Activated CD8-positive, alpha-beta T cell treated with anti-CD3 and anti-CD28 coated beads for 36 hours (primary cell): ENCODE measurements at regions not wholly inside any gene's neighbourhood (a gene's known extent, or its start where the extent isn't known, plus 50 kb on each side); places are given as distances from the start of the nearest gene placed in this dataset.

Source experiments
- ATAC-seq: fragments of 200-7000 bp; cut with Tn5 transposase; one replicate; pipeline ENCODE4 v1.10.0; 2021; ENCODE audit warnings: mild to moderate bottlenecking, moderate library complexity
- CTCF ChIA-PET: fragments of 350-600 bp; sonication (Branson Sonifier 250); formaldehyde crosslinking; loops from one replicate; lab custom pipeline; 2021; ENCODE audit warnings: antibody characterized with exemption; lab: Charles Lee
- POLR2A ChIA-PET: fragments of 350-600 bp; sonication (Branson Sonifier 250); formaldehyde crosslinking; loops from one replicate; lab custom pipeline; 2021; ENCODE audit warnings: antibody characterized with exemption; lab: Charles Lee
- DNase-seq: peaks from one replicate; pipeline ENCODE4 v3.0.0-alpha.2; 2020
- H3K27ac Mint-ChIP-seq: one replicate; pipeline ENCODE4 v1.8.0; 2021; ENCODE audit warnings: mild to moderate bottlenecking, mixed read lengths
- H3K27me3 Mint-ChIP-seq: one replicate; pipeline ENCODE4 v1.8.0; 2021; ENCODE audit warnings: mixed read lengths
- H3K36me3 Mint-ChIP-seq: one replicate; pipeline ENCODE4 v1.8.0; 2021; ENCODE audit warnings: low read depth, mixed read lengths
- H3K4me1 Mint-ChIP-seq: one replicate; pipeline ENCODE4 v1.8.0; 2021; ENCODE audit warnings: low read depth, mixed read lengths
- H3K4me3 Mint-ChIP-seq: one replicate; pipeline ENCODE4 v1.8.0; 2021; ENCODE audit warnings: mild to moderate bottlenecking, moderate library complexity, mixed read lengths
- H3K9me3 Mint-ChIP-seq: one replicate; pipeline ENCODE4 v1.8.0; 2021; ENCODE audit warnings: mixed read lengths
- intact Hi-C: fragments of 100-400 bp; cut with micrococcal nuclease; formaldehyde crosslinking; loops from one replicate; pipeline ENCODE4 v1.10.0; 2022
- TF ChIP-seq, protein P1 (sequence below): fragments of 200-600 bp; IDR thresholded peaks from one replicate; pipeline ENCODE4 v1.8.0; 2022; ENCODE audit warnings: antibody characterized with exemption, mild to moderate bottlenecking

DNA sequence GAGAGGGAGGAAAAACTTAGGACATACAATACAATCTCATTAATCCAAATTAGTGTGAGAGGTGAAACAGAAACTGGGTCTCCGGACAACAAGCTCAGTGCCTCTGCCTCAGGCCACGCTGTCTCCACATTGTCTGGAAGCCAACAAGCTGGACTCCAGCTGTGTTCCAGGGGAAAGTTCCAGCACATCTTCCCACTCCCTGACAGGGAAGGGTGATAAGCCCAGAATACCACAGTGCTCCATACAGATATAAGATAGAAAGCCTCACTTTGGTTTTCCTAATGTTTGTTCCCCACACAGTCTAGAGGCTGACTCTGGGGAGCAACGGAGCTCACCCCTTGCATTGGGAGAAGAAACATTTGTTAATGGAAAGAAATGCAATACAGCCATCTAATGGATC lies 117.1 kb upstream of the SPTLC3 start:
- intact Hi-C loops, result no loop called here
- Mint-ChIP-seq H3K4me1 (no peaks in the 10 kb centered on the region), H3K27me3 (no peaks in the 10 kb centered on the region), H3K27ac (no peak overlapping the region), H3K36me3 (no peaks in the 10 kb centered on the region), H3K4me3 (no peak overlapping the region), H3K9me3 (no peaks in the 10 kb centered on the region)
- TF ChIP-seq, protein P1, sequence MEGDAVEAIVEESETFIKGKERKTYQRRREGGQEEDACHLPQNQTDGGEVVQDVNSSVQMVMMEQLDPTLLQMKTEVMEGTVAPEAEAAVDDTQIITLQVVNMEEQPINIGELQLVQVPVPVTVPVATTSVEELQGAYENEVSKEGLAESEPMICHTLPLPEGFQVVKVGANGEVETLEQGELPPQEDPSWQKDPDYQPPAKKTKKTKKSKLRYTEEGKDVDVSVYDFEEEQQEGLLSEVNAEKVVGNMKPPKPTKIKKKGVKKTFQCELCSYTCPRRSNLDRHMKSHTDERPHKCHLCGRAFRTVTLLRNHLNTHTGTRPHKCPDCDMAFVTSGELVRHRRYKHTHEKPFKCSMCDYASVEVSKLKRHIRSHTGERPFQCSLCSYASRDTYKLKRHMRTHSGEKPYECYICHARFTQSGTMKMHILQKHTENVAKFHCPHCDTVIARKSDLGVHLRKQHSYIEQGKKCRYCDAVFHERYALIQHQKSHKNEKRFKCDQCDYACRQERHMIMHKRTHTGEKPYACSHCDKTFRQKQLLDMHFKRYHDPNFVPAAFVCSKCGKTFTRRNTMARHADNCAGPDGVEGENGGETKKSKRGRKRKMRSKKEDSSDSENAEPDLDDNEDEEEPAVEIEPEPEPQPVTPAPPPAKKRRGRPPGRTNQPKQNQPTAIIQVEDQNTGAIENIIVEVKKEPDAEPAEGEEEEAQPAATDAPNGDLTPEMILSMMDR, result no peak
- ChIA-PET POLR2A (no interaction called here), CTCF (no interaction called here)
- no peak for DNase-seq
- ATAC-seq, result no peak

GRCh38 chr20:12893019-12893418 lies 115.8 kb upstream of the SPTLC3 start:
- intact Hi-C loops, result no loop called here
- H3K36me3 Mint-ChIP-seq, result no peaks in the 10 kb centered on the region
- no peak overlapping the region for H3K27ac Mint-ChIP-seq
- no peak for ATAC-seq
- H3K27me3 Mint-ChIP-seq, result no peaks in the 10 kb centered on the region
- ChIA-PET CTCF (no interaction called here), POLR2A (no interaction called here)
- no peak for DNase-seq
- no peak overlapping the region for H3K4me3 Mint-ChIP-seq
- no peaks in the 10 kb centered on the region for H3K4me1 Mint-ChIP-seq
- TF ChIP-seq, protein P1, result no peak
- no peaks in the 10 kb centered on the region for H3K9me3 Mint-ChIP-seq

- TF ChIP-seq, protein P1, result no peak
- no peak for ATAC-seq
Observed at GRCh38 chr20:12893653-12894052, 115.1 kb upstream of the SPTLC3 start.

DNA sequence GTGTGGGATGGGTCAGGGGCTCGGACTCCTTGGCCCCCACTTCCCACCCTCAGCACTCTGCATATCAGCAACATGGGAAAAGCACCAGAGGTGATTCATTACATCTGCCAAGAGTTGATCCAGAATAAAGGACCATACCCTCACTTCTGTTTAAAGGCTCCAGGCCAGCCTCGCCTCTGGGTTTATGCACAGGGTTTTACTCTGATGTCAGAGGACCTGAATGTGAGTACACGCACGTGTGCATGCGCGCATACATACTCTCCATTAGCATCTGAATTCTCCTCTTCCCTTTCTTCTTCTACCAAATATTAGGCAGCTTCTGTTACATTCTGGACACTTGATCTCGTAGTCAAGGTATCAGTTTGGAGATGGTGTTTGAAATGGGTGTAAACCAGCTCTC lies 114.7 kb upstream of the SPTLC3 start:
- CTCF ChIA-PET, result no interaction called here
- POLR2A ChIA-PET, result no interaction called here
- H3K27ac Mint-ChIP-seq, result no peak overlapping the region
- no peak overlapping the region for H3K4me3 Mint-ChIP-seq
- ATAC-seq (no peak), DNase-seq (no peak)
- H3K4me1 Mint-ChIP-seq, result no peaks in the 10 kb centered on the region
- TF ChIP-seq, protein P1, result no peak
- H3K9me3 Mint-ChIP-seq, result no peaks in the 10 kb centered on the region
- intact Hi-C loops, result no loop called here
- no peaks in the 10 kb centered on the region for H3K36me3 Mint-ChIP-seq
- H3K27me3 Mint-ChIP-seq, result no peaks in the 10 kb centered on the region

More at GRCh38 chr20:12893653-12894052, 115.1 kb upstream of the SPTLC3 start:
- Mint-ChIP-seq H3K9me3 (no peaks in the 10 kb centered on the region), H3K27me3 (no peaks in the 10 kb centered on the region), H3K27ac (no peak overlapping the region), H3K4me3 (no peak overlapping the region), H3K4me1 (no peaks in the 10 kb centered on the region), H3K36me3 (no peaks in the 10 kb centered on the region)
- intact Hi-C loops, result no loop called here
- ChIA-PET POLR2A (no interaction called here), CTCF (no interaction called here)
- DNase-seq, result no peak

- DNase-seq (no peak), ATAC-seq (no peak)
- Mint-ChIP-seq H3K9me3 (no peaks in the 10 kb centered on the region), H3K4me1 (no peaks in the 10 kb centered on the region), H3K27ac (no peak overlapping the region), H3K27me3 (no peaks in the 10 kb centered on the region), H3K4me3 (no peak overlapping the region), H3K36me3 (no peaks in the 10 kb centered on the region)
- intact Hi-C loops, result no loop called here
- CTCF ChIA-PET, result no interaction called here
- POLR2A ChIA-PET, result no interaction called here
- TF ChIP-seq, protein P1, result no peak
Observed at GRCh38 chr20:12896180-12896579, 112.6 kb upstream of the SPTLC3 start.
